ENCODE measurements at regions not wholly inside any gene's neighbourhood (a gene's known extent, or its start where the extent isn't known, plus 50 kb on each side); places are given as distances from the start of the nearest gene placed in this dataset.

- intact Hi-C loops (cut with micrococcal nuclease): no loop called here
- BruUV-seq (replicated peaks): no TSS peak
- H3K79me2 ChIP-seq (ENCODE audit: insufficient read depth, low read length): no peaks in the 10 kb centered on the region
- POLR2A ChIA-PET: no interaction called here
- CTCF ChIA-PET: no interaction called here
- no peak overlapping the region for H3K4me2 ChIP-seq (ENCODE audit: low read length)
- RAD21 ChIA-PET (ENCODE audit: low non-redundant PET in 1 of 2, low total read pairs in 2 of 2, uncharacterized antibody in 2 of 2, unreplicated experiment in 2 of 2): no interaction called here
- TF ChIP-seq CTCF (IDR thresholded peaks at IDR 0.05 in 2 of 3, conservative IDR thresholded peaks at IDR 0.05 in 1 of 3; ENCODE audit: borderline replicate concordance in 1 of 3, insufficient read depth in 1 of 3, low read depth in 2 of 3, low read length in 2 of 3): no peak
- TF ChIP-seq SP1 (IDR thresholded peaks at IDR 0.05; ENCODE audit: low read depth): no peak
- TF ChIP-seq POLR2AphosphoS5 (IDR thresholded peaks at IDR 0.05; ENCODE audit: low read depth, low read length): no peak
- no peaks in the 10 kb centered on the region for H3K36me3 ChIP-seq (ENCODE audit: control insufficient read depth in 1 of 2, insufficient read depth in 2 of 2, low read length in 2 of 2)
- no peak for ATAC-seq
- DNase-seq (ENCODE audit: low read depth, low spot score): no peak
- no peaks in the 10 kb centered on the region for H3K9me3 ChIP-seq (ENCODE audit: control insufficient read depth in 1 of 2, insufficient read depth in 1 of 2, low read depth in 1 of 2, low read length in 2 of 2)
- H3K4me3 ChIP-seq (replicated peaks in 1 of 2; ENCODE audit: low read depth in 1 of 2, low read length in 2 of 2): no peak overlapping the region
- no peaks in the 10 kb centered on the region for H3K27me3 ChIP-seq (ENCODE audit: insufficient read depth, low read length)
- H3K9me2 ChIP-seq (ENCODE audit: insufficient read depth): no peaks in the 10 kb centered on the region
- no peaks in the 10 kb centered on the region for H3K4me1 ChIP-seq (ENCODE audit: control insufficient read depth in 1 of 2, insufficient read depth in 2 of 2, low read length in 2 of 2)
- no peaks in the 10 kb centered on the region for H4K20me1 ChIP-seq (ENCODE audit: insufficient read depth)
- no peak overlapping the region for H3K27ac ChIP-seq (ENCODE audit: low read depth, low read length)
- H2AFZ ChIP-seq (ENCODE audit: low read depth, low read length, poor library complexity, severe bottlenecking): peak overlapping the region; percentile 66
- no peak overlapping the region for H3K9ac ChIP-seq (ENCODE audit: low read length)
These were observed 151.1 kb upstream of the CACNA2D1 start for GRCh38 chr7:82594665-82595064.

- H3K79me2 ChIP-seq (ENCODE audit: insufficient read depth, low read length): no peaks in the 10 kb centered on the region
- H2AFZ ChIP-seq (ENCODE audit: low read depth, low read length, poor library complexity, severe bottlenecking): no peak overlapping the region
- H3K4me1 ChIP-seq (ENCODE audit: control insufficient read depth in 1 of 2, insufficient read depth in 2 of 2, low read length in 2 of 2): no peaks in the 10 kb centered on the region
- no peaks in the 10 kb centered on the region for H3K9me3 ChIP-seq (ENCODE audit: control insufficient read depth in 1 of 2, insufficient read depth in 1 of 2, low read depth in 1 of 2, low read length in 2 of 2)
- no peak overlapping the region for H3K9ac ChIP-seq (ENCODE audit: low read length)
- ChIA-PET RAD21 (ENCODE audit: low non-redundant PET in 1 of 2, low total read pairs in 2 of 2, uncharacterized antibody in 2 of 2, unreplicated experiment in 2 of 2) (no interaction called here), CTCF (no interaction called here), POLR2A (no interaction called here)
- H3K9me2 ChIP-seq (ENCODE audit: insufficient read depth): no peaks in the 10 kb centered on the region
- intact Hi-C loops (cut with micrococcal nuclease): no loop called here
- DNase-seq (ENCODE audit: low read depth, low spot score): no peak
- H3K4me2 ChIP-seq (ENCODE audit: low read length): no peak overlapping the region
- BruUV-seq (replicated peaks): no TSS peak
- H3K27ac ChIP-seq (ENCODE audit: low read depth, low read length): no peak overlapping the region
- H3K36me3 ChIP-seq (ENCODE audit: control insufficient read depth in 1 of 2, insufficient read depth in 2 of 2, low read length in 2 of 2): no peaks in the 10 kb centered on the region
- no peaks in the 10 kb centered on the region for H4K20me1 ChIP-seq (ENCODE audit: insufficient read depth)
- H3K27me3 ChIP-seq (ENCODE audit: insufficient read depth, low read length): no peaks in the 10 kb centered on the region
- ATAC-seq: no peak
- H3K4me3 ChIP-seq (replicated peaks in 1 of 2; ENCODE audit: low read depth in 1 of 2, low read length in 2 of 2): no peak overlapping the region
- TF ChIP-seq CEBPB (IDR thresholded peaks at IDR 0.05; ENCODE audit: low read depth): no peak
- TF ChIP-seq ATF3 (IDR thresholded peaks at IDR 0.05): no peak
- TF ChIP-seq SIN3A (IDR thresholded peaks at IDR 0.05; ENCODE audit: low read depth): no peak
- TF ChIP-seq FOSL1 (IDR thresholded peaks at IDR 0.05; ENCODE audit: low read depth): no peak
- TF ChIP-seq POLR2A (IDR thresholded peaks at IDR 0.05; ENCODE audit: borderline replicate concordance, extremely low read depth, insufficient read depth, insufficient read length): no peak
- TF ChIP-seq ELF1 (IDR thresholded peaks at IDR 0.05; ENCODE audit: borderline replicate concordance, low read depth): no peak
- no peak for TF ChIP-seq POLR2AphosphoS5 (IDR thresholded peaks at IDR 0.05; ENCODE audit: low read depth, low read length)
- no peak for TF ChIP-seq ZNF274 (IDR thresholded peaks at IDR 0.05; ENCODE audit: low read depth, low read length)
- TF ChIP-seq SRF (IDR thresholded peaks at IDR 0.05; ENCODE audit: low read depth): no peak
- no peak for TF ChIP-seq MAX (IDR thresholded peaks at IDR 0.05)
- no peak for TF ChIP-seq EGR1 (IDR thresholded peaks at IDR 0.05; ENCODE audit: low read depth)
- TF ChIP-seq EZH2phosphoT487 (IDR thresholded peaks at IDR 0.05; ENCODE audit: borderline replicate concordance): no peak
- TF ChIP-seq CTCF (IDR thresholded peaks at IDR 0.05 in 2 of 3, conservative IDR thresholded peaks at IDR 0.05 in 1 of 3; ENCODE audit: borderline replicate concordance in 1 of 3, insufficient read depth in 1 of 3, low read depth in 2 of 3, low read length in 2 of 3): no peak
- TF ChIP-seq JUND (IDR thresholded peaks at IDR 0.05): no peak
- no peak for TF ChIP-seq SP1 (IDR thresholded peaks at IDR 0.05; ENCODE audit: low read depth)
- TF ChIP-seq TCF7L2 (IDR thresholded peaks at IDR 0.05; ENCODE audit: borderline replicate concordance, extremely low read depth, insufficient read depth, insufficient read length): no peak
- TF ChIP-seq RAD21 (IDR thresholded peaks at IDR 0.05; ENCODE audit: low read depth): no peak
These were observed 150.2 kb upstream of the CACNA2D1 start for GRCh38 chr7:82593780-82594179.
